Heart left ventricle (tissue), 13 donors: ENCODE measurements at regions not wholly inside any gene's neighbourhood (a gene's known extent, or its start where the extent isn't known, plus 50 kb on each side); places are given as distances from the start of the nearest gene placed in this dataset.

Source experiments
- CTCF ChIP-seq, 12 donors: fragments of 200-600 bp; sonication (generic) in 4 of 12; IDR thresholded peaks; one replicate each; pipeline versions ENCODE4 v1.5.0 to v1.8.0; 2018 to 2022; ENCODE audit warnings: antibody characterized with exemption in 12 of 12, mild to moderate bottlenecking in 5 of 12
- POLR2A ChIP-seq, 2 donors: fragments of 450-650 bp; IDR thresholded peaks; one replicate each; pipeline ENCODE4 v1.6.1; 2017; ENCODE audit warnings: antibody characterized with exemption in 2 of 2, mild to moderate bottlenecking in 2 of 2, moderate library complexity in 2 of 2
- donor health status: ischemic (EF 13 %, LVEDD 7.1; RV severe dilation, severe dysfunction).
- donor health status: DM: no; HTN: yes; CAD: no.
- donor health status: DM: no; HTN: no; CAD: no.
- donor health status: ischemic (EF 25% LVEDD 6.9; RV normal size, moderate dysfunction).
- donor health status: ischemic (EF 25% LVEDD 5.7; RV mildly dilated, moderate dysfunction).
- donor health status: ischemic (EF 35%, LVEDD 5.7; RV mildly dilated, moderate dysfunction).
- donor health status: nonischemic (EF 11% LVEDD 7.7; RV severe dilation, severe dysfunction).
- donor health status: DM: yes; HTN: yes; CAD: no.
- donor health status: PGD.
- donor health status: ischemic (EF 29% LVEDD 5.4; RV normal size, mild dysfunction).
- donor health status: nonischemic (EF 23%, LVEDD 6.1; RV moderate dilation, normal function).

- no peak for TF ChIP-seq CTCF (IDR thresholded peaks at IDR 0.05)
- TF ChIP-seq POLR2A (IDR thresholded peaks at IDR 0.05) = no peak
Observed at GRCh38 chr10:131533846-131534526, 222.5 kb upstream of the TCERG1L start.
